ENCODE measurements at regions not wholly inside any gene's neighbourhood (a gene's known extent, or its start where the extent isn't known, plus 50 kb on each side); places are given as distances from the start of the nearest gene placed in this dataset.

- ChIA-PET POLR2A (ENCODE audit: unreplicated experiment) (no interaction called here), CTCF (no interaction called here)
- BruUV-seq (replicated peaks): no TSS peak
- H3K4me2 ChIP-seq (ENCODE audit: low read length): no peak overlapping the region
- H3K4me3 ChIP-seq (ENCODE audit: low read length): no peak overlapping the region
- H2AFZ ChIP-seq (ENCODE audit: low read length): no peak overlapping the region
- H4K20me1 ChIP-seq (ENCODE audit: low read length): no peaks in the 10 kb centered on the region
- no peak for ATAC-seq
- H3K4me1 ChIP-seq (ENCODE audit: insufficient read depth, low read length): no peaks in the 10 kb centered on the region
- no peak for DNase-seq
- H3K36me3 ChIP-seq (ENCODE audit: low read depth, low read length): no peaks in the 10 kb centered on the region; the same call in 1 of the 2 replicates
- no peak overlapping the region for H3K9ac ChIP-seq (ENCODE audit: low read length)
- H3K27me3 ChIP-seq (ENCODE audit: low read length): no peaks in the 10 kb centered on the region
- H3K27ac ChIP-seq (ENCODE audit: low read length): no peak overlapping the region
- H3K9me2 ChIP-seq (replicated peaks; ENCODE audit: low read length): no peaks in the 10 kb centered on the region
- intact Hi-C loops (cut with micrococcal nuclease): no loop called here
- no peaks in the 10 kb centered on the region for H3F3A ChIP-seq (ENCODE audit: low read length, unreplicated experiment)
- H3K9me3 ChIP-seq (ENCODE audit: low read length): peaks cover 41% of the 10 kb centered on the region
- TF ChIP-seq EZH2phosphoT487 (IDR thresholded peaks at IDR 0.05; ENCODE audit: borderline replicate concordance, low read length): no peak
- TF ChIP-seq CTCF (conservative IDR thresholded peaks at IDR 0.05; ENCODE audit: low read depth, low read length): no peak
- no peak for TF ChIP-seq EZH2 (IDR thresholded peaks at IDR 0.05; ENCODE audit: low read length, unreplicated experiment)
- no peaks in the 10 kb centered on the region for H3K79me2 ChIP-seq (ENCODE audit: low read length)
These were observed 301.7 kb downstream of the KIF2B start for GRCh38 chr17:54124456-54124855.

- Histone ChIP-seq H3K27ac (ENCODE audit: low read length) (no peak overlapping the region), H3K4me3 (ENCODE audit: low read length) (no peak overlapping the region), H3K79me2 (ENCODE audit: low read length) (no peaks in the 10 kb centered on the region), H4K20me1 (ENCODE audit: low read length) (no peaks in the 10 kb centered on the region), H3K36me3 (ENCODE audit: low read depth, low read length) (no peaks in the 10 kb centered on the region), H3K4me1 (ENCODE audit: insufficient read depth, low read length) (no peaks in the 10 kb centered on the region), H2AFZ (ENCODE audit: low read length) (no peak overlapping the region), H3K9me3 (ENCODE audit: low read length) (no peaks in the 10 kb centered on the region), H3K27me3 (ENCODE audit: low read length) (no peaks in the 10 kb centered on the region), H3K9ac (ENCODE audit: low read length) (no peak overlapping the region), H3F3A (ENCODE audit: low read length, unreplicated experiment) (no peaks in the 10 kb centered on the region), H3K9me2 (replicated peaks; ENCODE audit: low read length) (no peaks in the 10 kb centered on the region), H3K4me2 (ENCODE audit: low read length) (no peak overlapping the region)
- CTCF ChIA-PET: no interaction called here
- ATAC-seq (no peak), DNase-seq (no peak)
- intact Hi-C loops (cut with micrococcal nuclease): no loop called here
- no TSS peak for BruUV-seq (replicated peaks)
- TF ChIP-seq EZH2phosphoT487 (IDR thresholded peaks at IDR 0.05; ENCODE audit: borderline replicate concordance, low read length): no peak
- no peak for TF ChIP-seq EZH2 (IDR thresholded peaks at IDR 0.05; ENCODE audit: low read length, unreplicated experiment)
- TF ChIP-seq CTCF (conservative IDR thresholded peaks at IDR 0.05; ENCODE audit: low read depth, low read length): no peak
- POLR2A ChIA-PET (ENCODE audit: unreplicated experiment): no interaction called here
These were observed 330.7 kb downstream of the KIF2B start for GRCh38 chr17:54153423-54153822.

GRCh38 chr17:54157542-54157941 lies 334.8 kb downstream of the KIF2B start:
- ChIA-PET POLR2A (ENCODE audit: unreplicated experiment) (no interaction called here), CTCF (no interaction called here)
- ATAC-seq (no peak), DNase-seq (no peak)
- no TSS peak for BruUV-seq (replicated peaks)
- Histone ChIP-seq H3K27me3 (ENCODE audit: low read length) (no peaks in the 10 kb centered on the region), H3K4me3 (ENCODE audit: low read length) (no peak overlapping the region), H2AFZ (ENCODE audit: low read length) (no peak overlapping the region), H3K36me3 (ENCODE audit: low read depth, low read length) (no peaks in the 10 kb centered on the region), H3K9me3 (ENCODE audit: low read length) (peaks cover 4% of the 10 kb centered on the region; the same call in 1 of the 2 replicates), H3K9ac (ENCODE audit: low read length) (no peak overlapping the region), H4K20me1 (ENCODE audit: low read length) (no peaks in the 10 kb centered on the region), H3K27ac (ENCODE audit: low read length) (no peak overlapping the region), H3K4me1 (ENCODE audit: insufficient read depth, low read length) (no peaks in the 10 kb centered on the region), H3K4me2 (ENCODE audit: low read length) (no peak overlapping the region), H3F3A (ENCODE audit: low read length, unreplicated experiment) (no peaks in the 10 kb centered on the region), H3K9me2 (replicated peaks; ENCODE audit: low read length) (no peaks in the 10 kb centered on the region), H3K79me2 (ENCODE audit: low read length) (no peaks in the 10 kb centered on the region)
- TF ChIP-seq CTCF (conservative IDR thresholded peaks at IDR 0.05; ENCODE audit: low read depth, low read length): no peak
- no peak for TF ChIP-seq EZH2 (IDR thresholded peaks at IDR 0.05; ENCODE audit: low read length, unreplicated experiment)
- TF ChIP-seq EZH2phosphoT487 (IDR thresholded peaks at IDR 0.05; ENCODE audit: borderline replicate concordance, low read length): no peak
- intact Hi-C loops (cut with micrococcal nuclease): no loop called here
